HCEC 1CT (cell line): ENCODE measurements at regions not wholly inside any gene's neighbourhood (a gene's known extent, or its start where the extent isn't known, plus 50 kb on each side); places are given as distances from the start of the nearest gene placed in this dataset.

ENCODE experiments used
- DNase-seq: peaks from one replicate; pipeline ENCODE4 v3.0.0-alpha.2; 2017

GRCh38 chr2:83517727-83518368 lies 941.2 kb downstream of the SUCLG1 start:
- no peak for DNase-seq

GRCh38 chr2:83516503-83516902 lies 942.6 kb downstream of the SUCLG1 start:
- DNase-seq: no peak

DNA sequence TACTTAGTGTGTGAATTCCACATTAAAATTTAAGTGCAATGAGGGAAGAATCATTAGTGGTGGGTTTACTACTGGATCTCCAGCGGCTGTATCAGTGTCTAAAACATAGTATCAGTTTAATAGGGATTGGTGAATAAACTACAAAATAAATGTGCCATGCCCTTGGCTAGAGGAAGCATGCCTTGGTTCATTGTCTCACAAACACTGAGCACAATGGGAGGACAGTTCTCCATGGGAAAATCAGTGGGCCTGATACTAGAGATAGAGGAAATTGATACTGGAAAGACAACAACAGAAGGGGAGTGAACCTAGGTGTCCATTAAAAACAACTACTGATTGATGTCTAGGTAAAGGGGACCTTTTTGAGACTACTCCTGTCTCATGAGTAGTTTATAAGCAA lies 971.6 kb downstream of the SUCLG1 start:
- DNase-seq: no peak

DNA sequence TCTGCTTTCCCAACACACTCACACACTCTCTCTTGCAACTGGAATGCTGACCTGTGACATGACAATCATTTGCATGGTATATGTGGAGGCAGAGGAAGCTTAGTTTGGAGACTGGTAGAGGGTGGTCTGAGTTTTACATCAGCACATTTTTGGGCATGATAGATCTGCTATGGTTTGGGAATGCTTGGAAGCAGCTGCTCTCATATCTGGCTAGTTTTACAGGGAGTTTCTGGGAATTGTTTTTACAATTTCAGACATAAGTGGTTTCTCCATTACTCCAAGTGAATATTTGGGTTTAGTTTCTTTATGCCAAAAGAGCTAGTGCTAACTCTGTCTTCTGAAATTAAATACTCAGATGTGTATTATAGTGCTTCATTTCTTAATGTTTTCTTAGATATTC lies 977.6 kb downstream of the SUCLG1 start:
- no peak for DNase-seq

DNA sequence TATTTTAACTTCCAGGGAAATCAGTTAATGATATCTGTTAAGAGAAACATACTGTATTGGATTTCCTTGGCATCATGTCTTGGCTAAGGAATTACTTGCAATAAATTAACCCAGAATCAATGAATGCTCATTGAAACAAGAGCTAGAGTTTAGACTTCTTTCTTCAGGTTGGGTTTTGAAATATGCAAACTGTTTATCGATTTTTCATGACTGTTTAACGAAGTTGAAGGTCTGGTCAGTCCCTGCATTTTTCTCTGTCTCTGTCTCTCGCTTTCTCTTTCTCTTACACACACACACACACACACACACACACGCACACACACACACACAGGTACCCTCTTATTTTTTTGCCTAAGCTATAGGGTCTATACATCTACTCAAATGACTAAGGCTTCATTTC lies 981.0 kb downstream of the SUCLG1 start:
- DNase-seq: no peak

DNA sequence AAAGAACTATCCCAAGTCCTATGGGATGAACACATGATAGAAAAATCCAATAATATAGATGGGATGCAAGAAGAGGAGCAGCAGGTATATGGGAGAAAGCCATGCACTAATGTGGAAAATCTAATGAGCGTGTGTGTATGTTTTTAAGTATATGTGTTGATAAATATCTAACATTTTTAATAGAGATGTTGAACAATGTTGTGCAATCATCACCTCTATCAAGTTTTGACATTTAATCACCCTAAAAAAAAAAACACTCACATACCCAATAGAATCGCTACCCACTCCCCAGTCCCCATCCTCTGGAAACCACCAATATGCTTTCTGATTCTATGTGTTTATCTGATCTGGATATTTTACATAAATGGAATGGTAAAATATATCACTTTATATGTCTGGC lies 983.7 kb downstream of the SUCLG1 start:
- no peak for DNase-seq

DNA sequence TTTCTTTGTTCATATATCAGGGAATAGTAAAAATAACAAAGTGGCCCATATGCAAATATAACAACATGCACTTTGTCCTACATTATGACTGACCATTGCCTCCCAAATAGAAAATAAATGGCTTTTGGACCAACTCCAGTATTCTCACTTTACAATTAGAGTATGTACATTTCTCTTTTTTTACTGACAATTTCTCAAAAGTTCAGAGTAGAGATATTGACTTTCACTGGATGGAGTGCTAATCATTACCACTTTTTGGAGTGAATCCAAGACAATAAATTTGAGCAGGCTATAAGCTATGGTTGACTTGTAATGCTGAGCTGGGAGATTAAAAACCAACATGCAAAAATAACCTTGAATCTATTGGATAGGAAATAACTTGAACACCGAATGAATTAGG lies 987.4 kb downstream of the SUCLG1 start:
- DNase-seq: no peak

- no peak for DNase-seq
Observed at GRCh38 chr2:83470928-83471327, 988.2 kb downstream of the SUCLG1 start.

DNA sequence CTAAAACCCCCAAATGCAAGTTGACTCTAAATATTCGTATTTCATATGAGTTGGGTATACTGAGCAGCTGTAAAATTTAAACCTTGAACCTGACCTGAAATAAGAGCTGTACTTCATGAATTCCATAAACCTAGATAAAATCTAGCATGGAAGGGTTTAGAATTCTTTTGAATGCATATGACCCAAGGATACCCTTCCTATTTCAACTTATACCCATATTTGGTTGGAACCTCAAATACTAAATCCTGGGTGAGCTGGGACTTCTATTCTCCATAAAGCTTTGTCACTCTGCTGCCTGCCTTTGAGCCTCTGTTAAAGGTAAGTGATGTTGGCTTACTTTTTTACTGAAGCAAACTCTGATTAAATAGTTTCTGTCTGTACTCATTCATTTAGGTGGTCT lies 994.6 kb downstream of the SUCLG1 start:
- no peak for DNase-seq

DNA sequence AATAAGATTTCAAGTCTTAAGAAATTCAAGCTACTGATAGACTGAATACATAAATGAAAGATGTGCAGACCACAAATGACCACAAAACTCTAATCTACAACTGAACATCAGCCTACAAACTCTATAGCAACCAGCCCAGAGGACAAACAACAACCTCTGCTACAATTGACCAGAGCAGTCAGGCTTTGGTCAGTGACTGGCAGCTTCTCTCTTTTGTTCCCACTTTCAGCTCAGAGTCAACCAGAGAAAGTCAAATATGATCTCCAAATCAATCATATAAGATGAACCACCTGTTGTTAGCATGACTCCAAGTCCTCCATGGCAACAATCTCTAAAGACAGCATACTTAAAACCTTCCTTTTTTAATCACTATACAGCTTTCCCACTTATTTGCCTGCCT lies 996.2 kb downstream of the SUCLG1 start:
- no peak for DNase-seq

- DNase-seq: no peak
Observed at GRCh38 chr2:83461135-83461534, 997.9 kb downstream of the SUCLG1 start.

GRCh38 chr2:83459456-83459855 lies 999.6 kb downstream of the SUCLG1 start:
- no peak for DNase-seq

GRCh38 chr2:83435989-83436388 lies 1023.1 kb downstream of the SUCLG1 start:
- no peak for DNase-seq

- no peak for DNase-seq
Observed at GRCh38 chr2:83420993-83421392, 1038.1 kb downstream of the SUCLG1 start.

DNA sequence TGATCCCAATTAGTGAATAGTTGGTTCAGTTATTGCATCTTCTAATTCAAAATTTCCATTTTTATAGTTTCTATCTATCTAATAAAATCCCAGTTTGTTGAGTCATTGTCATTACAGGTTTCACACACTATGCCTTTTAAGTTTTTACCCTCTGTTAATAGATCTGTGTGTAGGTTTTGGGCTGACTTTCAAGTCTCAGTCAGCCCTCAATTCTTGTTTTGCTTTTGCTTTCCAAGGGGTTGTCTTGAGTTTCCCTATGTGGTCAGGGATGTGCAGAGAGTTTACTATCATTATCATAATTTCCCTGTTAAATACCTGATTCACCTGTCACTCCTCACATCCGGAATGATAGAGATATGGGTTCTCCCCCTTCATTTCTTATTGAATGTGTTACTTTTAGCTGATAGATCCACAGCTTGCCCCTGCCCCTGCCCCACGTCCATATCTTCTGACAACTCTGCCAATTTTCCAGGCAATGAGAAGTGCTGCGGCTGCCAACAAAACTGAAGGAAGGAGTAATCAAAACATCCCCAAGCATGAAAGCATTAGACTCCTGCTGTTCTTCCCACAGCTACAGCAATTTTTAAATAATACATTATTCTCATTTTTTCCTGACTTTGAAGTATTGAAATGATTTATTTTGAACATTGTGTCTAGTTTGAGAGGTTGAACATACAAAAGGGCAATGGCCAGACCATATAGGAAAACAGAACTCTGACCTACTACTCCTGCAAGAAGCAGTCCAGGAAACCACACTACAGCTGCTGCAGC lies 1064.8 kb downstream of the SUCLG1 start:
- DNase-seq: no peak

DNA sequence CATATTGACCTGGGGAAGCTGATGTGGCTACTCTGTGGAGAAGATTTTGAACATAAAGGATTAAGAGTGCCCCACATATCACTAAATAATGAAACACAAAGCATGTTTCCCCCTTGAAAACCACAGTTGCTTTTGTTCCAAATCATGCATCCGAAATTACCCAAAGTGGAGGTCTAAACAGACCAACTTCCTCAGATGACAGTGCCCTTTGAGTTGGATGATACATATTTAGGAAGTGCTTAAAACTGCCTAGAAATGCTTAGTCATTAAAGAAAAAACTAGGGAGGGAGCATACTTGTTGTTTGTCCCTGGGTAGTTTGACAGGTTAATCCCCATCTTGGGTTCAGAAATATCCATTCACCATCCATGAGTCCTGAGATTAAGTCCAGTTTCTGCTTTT lies 1070.3 kb downstream of the SUCLG1 start:
- DNase-seq: no peak

DNA sequence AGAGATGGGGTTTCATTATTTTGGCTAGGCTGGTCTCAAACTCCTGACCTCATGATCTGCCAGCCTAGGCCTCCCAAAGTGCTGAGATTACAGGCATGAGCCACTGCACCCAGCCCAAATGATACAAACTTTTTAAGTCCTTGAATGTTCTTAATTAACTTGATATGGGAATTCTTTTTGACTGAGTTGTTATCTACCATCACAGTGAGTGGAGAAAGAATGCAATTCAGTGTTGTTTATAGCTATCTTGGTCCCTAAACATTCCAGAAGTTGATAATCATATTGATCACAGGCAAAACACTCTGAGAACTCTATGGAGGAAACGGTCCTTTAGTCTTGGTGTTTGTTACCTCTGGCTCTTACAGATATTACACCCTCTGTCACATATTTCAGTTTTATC lies 1072.5 kb downstream of the SUCLG1 start:
- no peak for DNase-seq

- DNase-seq: no peak
Observed at GRCh38 chr2:83378921-83379320, 1080.2 kb downstream of the SUCLG1 start.

DNA sequence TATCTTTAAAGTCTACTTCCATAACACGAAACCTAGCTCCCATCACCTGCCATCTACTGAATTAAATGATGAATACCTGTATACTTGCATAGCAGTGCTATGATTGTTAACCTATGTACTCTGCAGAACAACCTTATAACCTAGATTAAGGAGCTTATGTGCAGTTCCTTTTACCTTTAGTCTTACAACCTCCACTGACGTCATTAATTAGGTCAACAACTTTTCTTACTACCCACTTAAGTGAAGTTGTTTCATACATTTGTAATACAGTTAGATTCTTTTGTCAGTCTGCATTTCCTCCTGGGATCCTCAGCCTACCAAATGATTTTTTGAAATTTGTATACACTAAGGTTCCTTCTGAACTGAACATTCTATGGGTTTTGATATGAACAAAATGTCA lies 1082.3 kb downstream of the SUCLG1 start:
- DNase-seq: no peak

GRCh38 chr2:83370419-83370762 lies 1088.7 kb downstream of the SUCLG1 start:
- DNase-seq: no peak

GRCh38 chr2:83369601-83370418 lies 1089.3 kb downstream of the SUCLG1 start:
- no peak for DNase-seq

- no peak for DNase-seq
Observed at GRCh38 chr2:83368916-83369315, 1090.2 kb downstream of the SUCLG1 start.

- DNase-seq: no peak
Observed at GRCh38 chr2:83368461-83368860, 1090.6 kb downstream of the SUCLG1 start.

- DNase-seq: no peak
Observed at GRCh38 chr2:83365476-83365875, 1093.6 kb downstream of the SUCLG1 start.
